ENCODE measurements at regions not wholly inside any gene's neighbourhood (a gene's known extent, or its start where the extent isn't known, plus 50 kb on each side); places are given as distances from the start of the nearest gene placed in this dataset.
"Not testable (repeated sequence)": the region's sequence is repeated elsewhere in the genome, so short reads cannot be mapped to it uniquely, and the experiment has no call there.

DNA sequence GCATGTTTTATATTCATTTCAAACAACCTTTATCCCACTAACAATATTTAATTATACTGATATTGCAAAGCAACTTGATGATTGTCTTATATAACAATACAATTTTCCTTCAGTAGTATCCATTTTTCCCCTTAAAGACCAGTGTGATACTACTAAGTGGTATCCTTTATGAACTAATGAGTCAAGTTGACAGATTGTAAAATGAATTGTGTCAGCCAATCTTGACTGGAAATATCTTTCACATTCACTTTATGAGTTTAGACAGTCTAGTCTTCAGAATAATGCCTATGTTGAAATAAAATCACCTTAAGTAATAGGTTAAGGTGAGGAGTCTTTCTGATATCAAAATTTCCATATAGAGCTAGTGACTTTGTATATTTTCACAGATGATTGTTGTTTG is 950.0 kb upstream of the CELF2 start:
- H3K4me2 ChIP-seq (ENCODE audit: low read length): no peak overlapping the region
- H3K9ac ChIP-seq (ENCODE audit: low read length): no peak overlapping the region
- no peak for TF ChIP-seq CTCF (IDR thresholded peaks at IDR 0.05; ENCODE audit: low read length)
- no peak for TF ChIP-seq EZH2 (IDR thresholded peaks at IDR 0.05; ENCODE audit: borderline replicate concordance, low read length)
- H3K4me3 ChIP-seq (ENCODE audit: low read depth, low read length, poor library complexity, severe bottlenecking): no peak overlapping the region
- H2AFZ ChIP-seq (ENCODE audit: low read length): no peak overlapping the region
- H4K20me1 ChIP-seq (ENCODE audit: insufficient read depth, low read length): no peaks in the 10 kb centered on the region
- H3K27ac ChIP-seq (ENCODE audit: low read depth, low read length, poor library complexity, severe bottlenecking): no peak overlapping the region
- H3K79me2 ChIP-seq (ENCODE audit: insufficient read depth, low read length): no peaks in the 10 kb centered on the region
- H3K27me3 ChIP-seq (ENCODE audit: insufficient read depth, low read length): no peaks in the 10 kb centered on the region
- H3F3A ChIP-seq (ENCODE audit: insufficient read depth, low read length): no peaks in the 10 kb centered on the region
- H3K4me1 ChIP-seq (ENCODE audit: insufficient read depth, low read length, severe bottlenecking): no peaks in the 10 kb centered on the region
- no peaks in the 10 kb centered on the region for H3K36me3 ChIP-seq (ENCODE audit: insufficient read depth, low read length)
- H3K9me2 ChIP-seq (ENCODE audit: low read depth, low read length): no peaks in the 10 kb centered on the region
- no peaks in the 10 kb centered on the region for H3K9me3 ChIP-seq (ENCODE audit: low read length)

- H3K27me3 ChIP-seq (ENCODE audit: insufficient read depth, low read length); H3K27ac ChIP-seq (ENCODE audit: low read depth, low read length, poor library complexity, severe bottlenecking); H3K79me2 ChIP-seq (ENCODE audit: insufficient read depth, low read length); H3K36me3 ChIP-seq (ENCODE audit: insufficient read depth, low read length); H3K4me1 ChIP-seq (ENCODE audit: insufficient read depth, low read length, severe bottlenecking); H2AFZ ChIP-seq (ENCODE audit: low read length); H3F3A ChIP-seq (ENCODE audit: insufficient read depth, low read length); H3K4me2 ChIP-seq (ENCODE audit: low read length); H3K4me3 ChIP-seq (ENCODE audit: low read depth, low read length, poor library complexity, severe bottlenecking); H3K9ac ChIP-seq (ENCODE audit: low read length); H3K9me3 ChIP-seq (ENCODE audit: low read length); H4K20me1 ChIP-seq (ENCODE audit: insufficient read depth, low read length); H3K9me2 ChIP-seq (ENCODE audit: low read depth, low read length): not testable (repeated sequence)
These were observed 942.8 kb upstream of the CELF2 start for GRCh38 chr10:10074847-10075246.

DNA sequence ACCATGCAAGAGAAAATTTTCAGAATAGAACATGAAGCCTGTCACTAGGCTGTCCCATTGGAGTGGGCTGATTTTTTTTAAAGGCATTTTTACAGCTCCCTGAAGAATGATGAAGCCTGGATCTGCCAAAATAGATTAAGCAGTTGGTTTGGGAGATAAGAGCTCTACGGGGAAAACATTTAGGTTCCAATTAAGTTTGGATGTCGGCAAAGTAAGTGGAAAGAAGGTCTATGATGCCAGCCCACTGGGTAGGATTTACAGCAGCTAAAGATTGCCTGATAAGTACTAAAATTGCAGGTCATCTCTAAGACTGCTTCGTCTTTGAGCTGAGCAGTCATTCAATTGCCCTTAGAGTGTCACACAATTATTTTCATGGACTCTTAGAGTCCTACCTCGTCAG is 939.2 kb upstream of the CELF2 start:
- H4K20me1 ChIP-seq (ENCODE audit: insufficient read depth, low read length): no peaks in the 10 kb centered on the region
- H3K27me3 ChIP-seq (ENCODE audit: insufficient read depth, low read length): no peaks in the 10 kb centered on the region
- H3K4me2 ChIP-seq (ENCODE audit: low read length): no peak overlapping the region
- no peak overlapping the region for H3K4me3 ChIP-seq (ENCODE audit: low read depth, low read length, poor library complexity, severe bottlenecking)
- no peaks in the 10 kb centered on the region for H3K36me3 ChIP-seq (ENCODE audit: insufficient read depth, low read length)
- H3K9ac ChIP-seq (ENCODE audit: low read length): no peak overlapping the region
- no peaks in the 10 kb centered on the region for H3K79me2 ChIP-seq (ENCODE audit: insufficient read depth, low read length)
- TF ChIP-seq EZH2 (IDR thresholded peaks at IDR 0.05; ENCODE audit: borderline replicate concordance, low read length) (no peak), CTCF (IDR thresholded peaks at IDR 0.05; ENCODE audit: low read length) (no peak)
- H2AFZ ChIP-seq (ENCODE audit: low read length): no peak overlapping the region
- H3K27ac ChIP-seq (ENCODE audit: low read depth, low read length, poor library complexity, severe bottlenecking): no peak overlapping the region
- H3F3A ChIP-seq (ENCODE audit: insufficient read depth, low read length): no peaks in the 10 kb centered on the region
- no peaks in the 10 kb centered on the region for H3K4me1 ChIP-seq (ENCODE audit: insufficient read depth, low read length, severe bottlenecking)
- no peaks in the 10 kb centered on the region for H3K9me2 ChIP-seq (ENCODE audit: low read depth, low read length)
- H3K9me3 ChIP-seq (ENCODE audit: low read length): no peaks in the 10 kb centered on the region

DNA sequence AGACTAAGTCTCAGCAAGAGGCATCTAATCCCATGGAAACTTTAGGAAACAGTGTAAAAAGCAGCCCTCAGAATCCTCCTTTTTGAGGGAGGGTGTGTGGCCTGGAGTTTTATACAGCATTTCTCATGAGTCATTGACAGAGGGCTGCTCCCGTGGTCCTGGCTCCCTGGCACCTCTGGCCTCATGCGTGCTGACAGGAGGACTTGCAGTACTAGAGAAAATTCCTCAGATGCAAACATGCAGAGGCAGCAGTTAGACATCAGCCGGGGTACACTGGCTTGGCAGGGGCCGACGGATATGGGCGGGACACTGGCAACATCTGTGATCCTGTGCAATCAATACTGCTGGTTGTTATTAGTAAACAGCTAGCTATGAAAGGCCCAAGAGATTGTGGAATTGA is 925.1 kb upstream of the CELF2 start:
- Histone ChIP-seq H3K27me3 (ENCODE audit: insufficient read depth, low read length) (no peaks in the 10 kb centered on the region), H3K79me2 (ENCODE audit: insufficient read depth, low read length) (no peaks in the 10 kb centered on the region), H3K27ac (ENCODE audit: low read depth, low read length, poor library complexity, severe bottlenecking) (no peak overlapping the region), H3K4me2 (ENCODE audit: low read length) (no peak overlapping the region), H3K9me2 (ENCODE audit: low read depth, low read length) (no peaks in the 10 kb centered on the region), H2AFZ (ENCODE audit: low read length) (no peak overlapping the region), H3K4me1 (ENCODE audit: insufficient read depth, low read length, severe bottlenecking) (no peaks in the 10 kb centered on the region), H3K4me3 (ENCODE audit: low read depth, low read length, poor library complexity, severe bottlenecking) (no peak overlapping the region), H3K36me3 (ENCODE audit: insufficient read depth, low read length) (no peaks in the 10 kb centered on the region), H3K9me3 (ENCODE audit: low read length) (no peaks in the 10 kb centered on the region), H4K20me1 (ENCODE audit: insufficient read depth, low read length) (no peaks in the 10 kb centered on the region), H3K9ac (ENCODE audit: low read length) (no peak overlapping the region), H3F3A (ENCODE audit: insufficient read depth, low read length) (no peaks in the 10 kb centered on the region)
- TF ChIP-seq EZH2 (IDR thresholded peaks at IDR 0.05; ENCODE audit: borderline replicate concordance, low read length) (no peak), CTCF (IDR thresholded peaks at IDR 0.05; ENCODE audit: low read length) (no peak)
